Mesendoderm (in vitro differentiated cells): ENCODE measurements at regions not wholly inside any gene's neighbourhood (a gene's known extent, or its start where the extent isn't known, plus 50 kb on each side); places are given as distances from the start of the nearest gene placed in this dataset.

Experiments
- DNase-seq: peaks from one replicate; pipeline ENCODE4 v3.0.0; 2013
- H2AK5ac ChIP-seq: 2 replicates; pipeline ENCODE4 v1.6.1; 2013; ENCODE audit warnings: low read length, inconsistent platforms
- H2BK120ac ChIP-seq: 2 replicates; pipeline ENCODE4 v1.6.1; 2013; ENCODE audit warnings: low read depth, mild to moderate bottlenecking, low read length, moderate library complexity, mixed read lengths
- H2BK15ac ChIP-seq: replicated peaks from 2 replicates; pipeline ENCODE4 v1.6.1; 2013; ENCODE audit warnings: low read depth, mild to moderate bottlenecking, moderate library complexity
- H2BK5ac ChIP-seq: 2 replicates; pipeline ENCODE4 v1.6.1; 2013; ENCODE audit warnings: low read length, inconsistent platforms
- H3K18ac ChIP-seq: 2 replicates; pipeline ENCODE4 v1.6.1; 2013; ENCODE audit warnings: mild to moderate bottlenecking, low read length, mixed read lengths
- H3K23ac ChIP-seq: one replicate; pipeline ENCODE4 v1.6.1; 2013; ENCODE audit warnings: low read length
- H3K27ac ChIP-seq: 2 replicates; pipeline ENCODE4 v1.5.1; 2013; ENCODE audit warnings: low read depth, mild to moderate bottlenecking, inconsistent platforms, low read length, moderate library complexity
- H3K27me3 ChIP-seq: 2 replicates; pipeline ENCODE4 v1.6.1; 2013; ENCODE audit warnings: low read length, control low read depth, mild to moderate bottlenecking, inconsistent platforms; ENCODE audit not compliant: insufficient read depth, poor library complexity
- H3K36me3 ChIP-seq: 2 replicates; pipeline ENCODE4 v1.6.1; 2013; ENCODE audit warnings: low read length, inconsistent platforms; ENCODE audit not compliant: control insufficient read depth, insufficient read depth
- H3K4ac ChIP-seq: one replicate; pipeline ENCODE4 v1.6.1; 2013; ENCODE audit warnings: low read depth, mild to moderate bottlenecking, low read length, moderate library complexity
- H3K4me1 ChIP-seq: 2 replicates; pipeline ENCODE4 v1.6.1; 2013; ENCODE audit warnings: low read depth, low read length, inconsistent platforms; ENCODE audit not compliant: control insufficient read depth
- H3K4me2 ChIP-seq: 2 replicates; pipeline ENCODE4 v1.6.1; 2013; ENCODE audit warnings: low read length
- H3K4me3 ChIP-seq: 2 replicates; pipeline ENCODE4 v1.5.1; 2013; ENCODE audit warnings: mild to moderate bottlenecking, low read length
- H3K56ac ChIP-seq: one replicate; pipeline ENCODE4 v1.6.1; 2013; ENCODE audit warnings: low read length
- H3K79me1 ChIP-seq: 2 replicates; pipeline ENCODE4 v1.6.1; 2013; ENCODE audit warnings: low read length, inconsistent platforms
- H3K79me2 ChIP-seq: 2 replicates; pipeline ENCODE4 v1.6.1; 2013; ENCODE audit warnings: mild to moderate bottlenecking, low read length; ENCODE audit not compliant: control insufficient read depth, insufficient read depth
- H3K9ac ChIP-seq: 2 replicates; pipeline ENCODE4 v1.6.1; 2013; ENCODE audit warnings: low read length, inconsistent platforms
- H4K5ac ChIP-seq: one replicate; pipeline ENCODE4 v1.6.1; 2013; ENCODE audit warnings: low read length
- H4K8ac ChIP-seq: one replicate; pipeline ENCODE4 v1.6.1; 2013; ENCODE audit warnings: low read depth, mild to moderate bottlenecking, control low read depth, low read length, moderate library complexity
- WGBS: extraction: QIAGEN DNeasy Blood & Tissue Kit; methylation state at CpG from one replicate; pipeline ENCODE4 v1.1.7; 2013; ENCODE audit warnings: low lambda C conversion rate, missing lambda C conversion rate; ENCODE audit not compliant: insufficient coverage; ENCODE audit errors: extremely low coverage; 5-methylcytosine and 5-hydroxymethylcytosine counted together

DNA sequence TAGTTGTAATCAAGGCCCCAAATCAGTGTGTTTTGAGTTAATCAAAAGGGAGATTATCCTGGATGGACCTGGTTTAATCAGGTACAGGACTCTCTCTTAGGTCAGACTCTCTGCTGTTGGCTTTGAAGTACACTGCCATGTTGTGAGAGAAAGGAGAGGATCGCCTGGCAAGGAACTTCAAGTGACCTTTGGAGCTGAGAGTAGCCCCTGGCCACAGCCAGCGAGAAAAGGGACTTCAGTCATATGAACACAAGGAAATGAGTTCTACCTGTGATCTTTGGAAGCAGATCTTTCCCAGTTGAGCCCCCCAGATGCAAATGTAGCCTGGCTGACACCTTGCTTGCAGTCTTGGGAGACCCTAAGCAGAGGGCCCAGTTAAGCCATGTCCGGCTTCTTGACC lies 68.3 kb upstream of the CPM start:
- Histone ChIP-seq H3K79me1 (no peaks in the 10 kb centered on the region), H3K23ac (no peak overlapping the region), H3K36me3 (no peaks in the 10 kb centered on the region), H3K27me3 (no peaks in the 10 kb centered on the region), H2BK15ac (no peak overlapping the region), H3K4ac (no peak overlapping the region), H3K9ac (no peak overlapping the region), H3K4me1 (no peaks in the 10 kb centered on the region), H3K18ac (no peak overlapping the region), H4K8ac (no peak overlapping the region), H2AK5ac (no peak overlapping the region), H3K4me3 (no peak overlapping the region), H3K56ac (no peak overlapping the region), H2BK120ac (no peak overlapping the region), H3K27ac (no peak overlapping the region), H2BK5ac (no peak overlapping the region), H3K79me2 (no peaks in the 10 kb centered on the region), H4K5ac (no peak overlapping the region), H3K4me2 (no peak overlapping the region)
- no peak for DNase-seq
- no CpG with 5 or more reads among the region's 3 CpGs for WGBS

DNA sequence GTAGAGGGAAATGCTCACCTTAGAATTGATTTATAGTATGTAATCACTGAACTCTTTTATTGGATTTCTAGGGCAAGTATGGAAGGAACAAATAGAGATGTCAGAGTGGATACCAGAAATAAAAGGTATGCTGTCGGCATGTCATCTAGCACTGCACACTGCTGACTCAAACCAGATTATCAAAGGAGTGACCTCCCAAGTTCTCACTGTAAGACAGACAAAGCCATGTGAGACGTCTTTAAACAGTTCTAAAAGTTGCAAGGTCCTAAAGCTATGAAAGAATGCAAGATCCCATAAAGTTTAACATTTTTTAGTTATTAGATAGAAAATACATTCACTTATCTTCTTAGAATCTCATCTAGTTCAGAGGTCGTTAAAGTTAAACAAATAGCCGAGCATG lies 70.0 kb upstream of the CPM start:
- Histone ChIP-seq H4K8ac (no peak overlapping the region), H3K4me1 (no peaks in the 10 kb centered on the region), H3K27me3 (no peaks in the 10 kb centered on the region), H3K4me3 (no peak overlapping the region), H2BK15ac (no peak overlapping the region), H3K27ac (no peak overlapping the region), H3K9ac (no peak overlapping the region), H2BK5ac (no peak overlapping the region), H3K79me2 (no peaks in the 10 kb centered on the region), H4K5ac (no peak overlapping the region), H2BK120ac (no peak overlapping the region), H3K79me1 (no peaks in the 10 kb centered on the region), H2AK5ac (no peak overlapping the region), H3K56ac (no peak overlapping the region), H3K36me3 (no peaks in the 10 kb centered on the region), H3K4me2 (no peak overlapping the region), H3K23ac (no peak overlapping the region), H3K4ac (no peak overlapping the region), H3K18ac (no peak overlapping the region)
- no peak for DNase-seq
- no CpG with 5 or more reads among the region's 4 CpGs for WGBS

DNA sequence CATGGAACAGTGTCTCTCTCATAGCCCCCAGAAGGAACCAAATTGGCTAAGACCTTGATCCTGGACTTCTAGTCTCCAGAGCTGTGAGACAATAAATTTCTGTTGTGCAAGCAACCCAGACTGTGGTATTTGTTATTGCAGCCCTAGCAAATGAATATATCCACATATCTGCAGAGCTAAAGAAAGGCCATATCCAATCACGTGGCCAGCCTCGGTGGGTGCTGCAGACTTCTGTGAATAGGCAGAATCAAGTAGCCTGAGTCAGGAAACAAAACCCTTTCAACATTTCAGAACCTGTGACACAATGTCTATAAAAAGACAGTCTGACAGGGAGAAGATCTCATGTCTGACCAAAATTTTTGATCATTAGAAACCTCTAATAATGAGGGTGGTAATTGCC lies 71.0 kb upstream of the CPM start:
- H2AK5ac ChIP-seq, result no peak overlapping the region
- H3K36me3 ChIP-seq, result no peaks in the 10 kb centered on the region
- no CpG with 5 or more reads among the region's 2 CpGs for WGBS
- no peaks in the 10 kb centered on the region for H3K79me2 ChIP-seq
- H3K23ac ChIP-seq, result no peak overlapping the region
- H2BK5ac ChIP-seq, result no peak overlapping the region
- H3K56ac ChIP-seq, result no peak overlapping the region
- no peaks in the 10 kb centered on the region for H3K27me3 ChIP-seq
- no peak overlapping the region for H4K8ac ChIP-seq
- H3K4me1 ChIP-seq, result no peaks in the 10 kb centered on the region
- no peak overlapping the region for H3K4me3 ChIP-seq
- H4K5ac ChIP-seq, result no peak overlapping the region
- no peaks in the 10 kb centered on the region for H3K79me1 ChIP-seq
- H2BK120ac ChIP-seq, result no peak overlapping the region
- H3K18ac ChIP-seq, result no peak overlapping the region
- no peak overlapping the region for H3K9ac ChIP-seq
- H2BK15ac ChIP-seq, result no peak overlapping the region
- H3K27ac ChIP-seq, result no peak overlapping the region
- H3K4me2 ChIP-seq, result no peak overlapping the region
- DNase-seq, result no peak
- no peak overlapping the region for H3K4ac ChIP-seq

DNA sequence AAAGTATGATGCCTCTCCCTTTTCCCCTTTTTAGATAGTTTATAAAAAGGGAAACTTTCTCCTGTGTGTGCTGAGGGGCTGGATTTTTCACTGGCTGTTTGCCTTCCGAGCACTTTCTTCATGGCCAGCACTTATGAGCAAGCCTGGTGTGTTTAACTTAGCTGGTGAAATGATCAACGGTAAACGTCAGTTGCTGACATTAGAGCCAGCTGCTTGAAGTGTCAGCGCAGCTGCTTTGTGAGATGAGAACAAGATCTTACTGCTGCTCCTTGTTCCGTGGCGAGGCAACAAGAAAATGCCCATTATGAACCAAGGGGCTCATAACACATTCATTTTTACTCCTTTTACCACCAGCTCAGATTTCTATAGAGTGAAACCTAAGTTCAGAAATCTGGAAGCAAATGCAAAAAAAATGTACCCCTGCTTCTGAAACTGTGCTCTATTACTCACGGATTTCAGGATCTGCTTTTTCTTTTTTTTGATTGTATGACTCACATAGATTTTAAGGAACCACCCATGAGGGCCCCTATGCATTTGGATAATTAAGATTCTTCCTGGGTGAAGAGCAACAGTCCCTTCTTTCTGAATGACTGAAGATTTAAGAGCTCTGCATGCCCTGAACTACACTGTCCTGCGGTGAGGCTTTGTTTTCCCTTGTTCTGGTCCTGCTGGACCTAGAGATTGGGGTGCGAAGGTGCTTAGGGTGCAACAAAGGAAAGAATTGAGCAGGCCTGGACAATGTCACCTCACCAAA lies 74.3 kb upstream of the CPM start:
- H3K4me3 ChIP-seq, result no peak overlapping the region
- DNase-seq, result no peak

DNA sequence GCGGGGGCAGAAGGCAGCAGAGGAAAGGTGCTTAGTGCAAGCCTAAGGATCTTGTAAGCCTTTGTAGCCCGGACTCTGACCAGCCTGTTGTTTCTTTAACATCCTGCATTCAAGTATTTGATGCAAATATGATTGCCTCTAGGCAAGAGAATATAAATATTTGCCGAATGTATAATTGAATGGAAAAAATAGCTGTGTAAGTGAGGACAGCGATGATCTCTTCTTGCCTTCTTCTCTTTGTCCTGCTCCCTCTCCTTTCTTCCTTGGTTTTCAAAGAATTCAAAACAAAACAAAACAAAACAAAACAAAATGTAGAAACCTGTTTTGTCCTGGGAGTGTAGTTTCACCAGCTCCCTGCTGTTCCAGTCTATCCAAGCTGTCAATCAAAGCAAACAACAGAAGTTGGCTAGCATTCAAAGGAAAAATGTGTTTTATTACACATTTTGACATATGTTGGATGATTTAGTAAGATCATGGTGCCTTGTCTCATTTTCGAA lies 74.9 kb upstream of the CPM start:
- no CpG with 5 or more reads among the region's 5 CpGs for WGBS
- H3K18ac ChIP-seq, result no peak overlapping the region
- H3K27me3 ChIP-seq, result no peaks in the 10 kb centered on the region
- no peak overlapping the region for H3K23ac ChIP-seq
- H3K36me3 ChIP-seq, result no peaks in the 10 kb centered on the region
- no peak for DNase-seq
- no peaks in the 10 kb centered on the region for H3K4me1 ChIP-seq
- no peaks in the 10 kb centered on the region for H3K79me2 ChIP-seq
- H3K4ac ChIP-seq, result no peak overlapping the region
- no peak overlapping the region for H3K27ac ChIP-seq
- no peak overlapping the region for H3K4me2 ChIP-seq
- H2BK5ac ChIP-seq, result no peak overlapping the region
- H4K8ac ChIP-seq, result no peak overlapping the region
- H2BK15ac ChIP-seq, result no peak overlapping the region
- no peak overlapping the region for H2AK5ac ChIP-seq
- no peak overlapping the region for H3K9ac ChIP-seq
- no peak overlapping the region for H2BK120ac ChIP-seq
- no peak overlapping the region for H3K4me3 ChIP-seq
- H4K5ac ChIP-seq, result no peak overlapping the region
- no peak overlapping the region for H3K56ac ChIP-seq
- no peaks in the 10 kb centered on the region for H3K79me1 ChIP-seq

More for the DNA sequence above, 74.3 kb upstream of the CPM start:
- H3K56ac ChIP-seq, result no peak overlapping the region
- H2BK5ac ChIP-seq, result no peak overlapping the region
- no peak overlapping the region for H2BK120ac ChIP-seq
- H2BK15ac ChIP-seq, result no peak overlapping the region
- H3K4me1 ChIP-seq, result no peaks in the 10 kb centered on the region
- H3K79me2 ChIP-seq, result no peaks in the 10 kb centered on the region
- no peaks in the 10 kb centered on the region for H3K27me3 ChIP-seq
- no peak overlapping the region for H4K8ac ChIP-seq
- H3K4me2 ChIP-seq, result no peak overlapping the region
- WGBS, result no CpG with 5 or more reads among the region's 9 CpGs
- H3K18ac ChIP-seq, result no peak overlapping the region
- H4K5ac ChIP-seq, result no peak overlapping the region
- no peak overlapping the region for H3K9ac ChIP-seq
- H2AK5ac ChIP-seq, result no peak overlapping the region
- no peak overlapping the region for H3K27ac ChIP-seq
- no peaks in the 10 kb centered on the region for H3K36me3 ChIP-seq
- H3K4ac ChIP-seq, result no peak overlapping the region
- no peaks in the 10 kb centered on the region for H3K79me1 ChIP-seq
- H3K23ac ChIP-seq, result no peak overlapping the region

DNA sequence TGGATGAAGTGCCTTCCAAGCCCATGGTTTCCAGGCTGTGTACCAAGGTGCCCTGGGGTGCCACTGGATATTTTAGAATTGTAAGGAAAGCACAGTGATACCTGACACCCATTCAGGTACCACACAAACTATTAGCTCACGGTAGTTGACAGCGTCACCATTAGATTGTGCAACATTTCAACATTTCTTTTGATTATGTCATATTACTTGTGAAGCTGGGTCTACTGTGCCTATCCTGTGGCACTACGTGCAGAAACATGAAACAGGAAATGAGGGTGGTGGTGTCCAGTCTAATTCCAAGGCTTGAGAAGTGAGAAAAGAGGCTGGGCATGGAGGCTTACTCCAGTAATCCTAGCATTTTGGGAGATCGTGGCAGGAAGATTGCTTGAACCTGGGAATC lies 75.5 kb upstream of the CPM start:
- no peak overlapping the region for H2AK5ac ChIP-seq
- no peak for DNase-seq
- no peak overlapping the region for H2BK15ac ChIP-seq
- H3K27me3 ChIP-seq, result no peaks in the 10 kb centered on the region
- no peak overlapping the region for H4K8ac ChIP-seq
- no peaks in the 10 kb centered on the region for H3K79me1 ChIP-seq
- H3K4me3 ChIP-seq, result no peak overlapping the region
- H3K4me1 ChIP-seq, result no peaks in the 10 kb centered on the region
- H3K9ac ChIP-seq, result no peak overlapping the region
- H3K56ac ChIP-seq, result no peak overlapping the region
- no peaks in the 10 kb centered on the region for H3K36me3 ChIP-seq
- H3K18ac ChIP-seq, result no peak overlapping the region
- no peaks in the 10 kb centered on the region for H3K79me2 ChIP-seq
- no peak overlapping the region for H2BK120ac ChIP-seq
- H3K4ac ChIP-seq, result no peak overlapping the region
- H3K27ac ChIP-seq, result no peak overlapping the region
- no peak overlapping the region for H2BK5ac ChIP-seq
- no peak overlapping the region for H3K23ac ChIP-seq
- WGBS, result no CpG with 5 or more reads among the region's 4 CpGs
- H4K5ac ChIP-seq, result no peak overlapping the region
- H3K4me2 ChIP-seq, result no peak overlapping the region
